GM12878 (cell line): ENCODE measurements at regions not wholly inside any gene's neighbourhood (a gene's known extent, or its start where the extent isn't known, plus 50 kb on each side); places are given as distances from the start of the nearest gene placed in this dataset.

ENCODE experiments used
- ATF2 ChIP-seq: IDR thresholded peaks from 2 replicates; pipeline ENCODE4 v1.6.1; 2012; ENCODE audit warnings: low read length, inconsistent platforms
- ATF7 ChIP-seq: fragments of 450-650 bp; IDR thresholded peaks from 2 replicates; pipeline ENCODE4 v1.6.1; 2016; ENCODE audit warnings: low read depth, mild to moderate bottlenecking
- BACH1 ChIP-seq: fragments of 450-650 bp; IDR thresholded peaks from 2 replicates; pipeline ENCODE4 v1.6.1; 2017; ENCODE audit warnings: mild to moderate bottlenecking, borderline replicate concordance
- CTCF ChIP-seq, 3 experiments: IDR thresholded peaks in 2 of 3; conservative IDR thresholded peaks in 1 of 3; 2 replicates each; pipeline ENCODE4 v1.5.1; 2011; ENCODE audit warnings: low read depth in 3 of 3, low read length in 3 of 3, mild to moderate bottlenecking in 3 of 3, control low read depth in 2 of 3, moderate library complexity in 2 of 3, inconsistent platforms in 1 of 3, mixed read lengths in 1 of 3; ENCODE audit not compliant: control insufficient read depth in 2 of 3, insufficient read depth in 1 of 3; ENCODE audit errors: extremely low read depth in 1 of 3
- EZH2 ChIP-seq: IDR thresholded peaks from 2 replicates; pipeline ENCODE4 v1.6.1; 2012; ENCODE audit warnings: low read depth, mild to moderate bottlenecking, control low read depth, inconsistent platforms, low read length, borderline replicate concordance; ENCODE audit not compliant: control insufficient read depth
- FOXM1 ChIP-seq: IDR thresholded peaks from 2 replicates; pipeline ENCODE4 v1.6.1; 2012; ENCODE audit warnings: low read depth, mild to moderate bottlenecking, inconsistent platforms, low read length, moderate library complexity
- NR2C1 ChIP-seq: fragments of 450-650 bp; IDR thresholded peaks from 2 replicates; pipeline ENCODE4 v1.6.1; 2017; ENCODE audit warnings: antibody characterized with exemption, mild to moderate bottlenecking, moderate library complexity
- POLR2A ChIP-seq: IDR thresholded peaks from 2 replicates; pipeline ENCODE4 v1.6.1; 2011; ENCODE audit warnings: low read depth, mild to moderate bottlenecking, low read length
- REST ChIP-seq: IDR thresholded peaks from 2 replicates; pipeline ENCODE4 v1.6.1; 2012; ENCODE audit warnings: mild to moderate bottlenecking, low read depth, low read length
- SP1 ChIP-seq: IDR thresholded peaks from one replicate; pipeline ENCODE4 v1.6.1; 2011; ENCODE audit warnings: low read depth, low read length
- SREBF2 ChIP-seq: IDR thresholded peaks from 2 replicates; pipeline ENCODE4 v1.6.1; 2012; ENCODE audit warnings: mild to moderate bottlenecking, low read length
- TAF1 ChIP-seq: IDR thresholded peaks from 2 replicates; pipeline ENCODE4 v1.6.1; 2011; ENCODE audit warnings: mild to moderate bottlenecking, low read depth, low read length, borderline replicate concordance
- TCF12 ChIP-seq: IDR thresholded peaks from 2 replicates; pipeline ENCODE4 v1.6.1; 2011; ENCODE audit warnings: low read depth, mild to moderate bottlenecking, low read length
- YY1 ChIP-seq: IDR thresholded peaks from 2 replicates; pipeline ENCODE4 v1.6.1; 2011; ENCODE audit warnings: low read depth, mild to moderate bottlenecking, low read length

- TF ChIP-seq CTCF (IDR thresholded peaks at IDR 0.05 in 2 of 3, conservative IDR thresholded peaks at IDR 0.05 in 1 of 3; ENCODE audit: control insufficient read depth in 2 of 3, extremely low read depth in 1 of 3, insufficient read depth in 1 of 3, low read depth in 3 of 3, low read length in 3 of 3) (no peak), ATF2 (no peak), SREBF2 (no peak), TCF12 (no peak), SP1 (no peak), BACH1 (no peak), NR2C1 (no peak), ATF7 (no peak), POLR2A (no peak), EZH2 (no peak), FOXM1 (no peak), TAF1 (no peak), YY1 (no peak), REST (no peak)
Observed at GRCh38 chr13:90188351-90188636, 1159.2 kb upstream of the MIR17HG start.
